ENCODE measurements at regions not wholly inside any gene's neighbourhood (a gene's known extent, or its start where the extent isn't known, plus 50 kb on each side); places are given as distances from the start of the nearest gene placed in this dataset.
A peak's percentile ranks its signal among the peaks of the same experiment; 100 is the strongest.

DNA sequence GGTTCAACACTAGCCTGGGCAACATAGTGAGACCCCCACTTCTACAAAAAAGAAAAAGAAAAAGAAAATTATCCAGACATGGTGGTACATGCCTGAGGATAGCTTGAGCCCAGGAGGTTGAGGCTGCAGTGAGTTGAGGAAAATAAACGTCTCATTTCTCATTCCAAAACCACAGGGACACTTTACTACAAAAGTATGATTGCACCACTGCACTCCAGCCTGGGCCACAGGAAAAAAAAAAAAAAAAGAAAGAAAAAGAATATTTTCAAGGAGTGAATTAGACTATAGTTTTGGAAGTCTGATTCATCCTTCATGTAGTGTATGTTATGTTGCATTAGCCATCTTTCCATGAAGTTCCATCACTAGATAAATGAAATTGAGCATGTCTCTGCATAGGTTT lies 149.5 kb upstream of the THBS1 start:
- Histone ChIP-seq H3K4me1 (peaks cover 0 to 70% (median 34%) of the 10 kb centered on the region in 6 donors), H3K27ac (no peak overlapping the region), H3K36me3 (no peaks in the 10 kb centered on the region), H3K4me3 (no peak overlapping the region), H3K9me3 (no peaks in the 10 kb centered on the region), H3K27me3 (replicated peaks in 1 of 7) (peaks cover 0 to 48% (median 8%) of the 10 kb centered on the region in 7 donors)
- no peak for TF ChIP-seq POLR2A (IDR thresholded peaks at IDR 0.05)
- no peak for TF ChIP-seq POLR2AphosphoS5 (IDR thresholded peaks at IDR 0.05)
- TF ChIP-seq, protein P1, sequence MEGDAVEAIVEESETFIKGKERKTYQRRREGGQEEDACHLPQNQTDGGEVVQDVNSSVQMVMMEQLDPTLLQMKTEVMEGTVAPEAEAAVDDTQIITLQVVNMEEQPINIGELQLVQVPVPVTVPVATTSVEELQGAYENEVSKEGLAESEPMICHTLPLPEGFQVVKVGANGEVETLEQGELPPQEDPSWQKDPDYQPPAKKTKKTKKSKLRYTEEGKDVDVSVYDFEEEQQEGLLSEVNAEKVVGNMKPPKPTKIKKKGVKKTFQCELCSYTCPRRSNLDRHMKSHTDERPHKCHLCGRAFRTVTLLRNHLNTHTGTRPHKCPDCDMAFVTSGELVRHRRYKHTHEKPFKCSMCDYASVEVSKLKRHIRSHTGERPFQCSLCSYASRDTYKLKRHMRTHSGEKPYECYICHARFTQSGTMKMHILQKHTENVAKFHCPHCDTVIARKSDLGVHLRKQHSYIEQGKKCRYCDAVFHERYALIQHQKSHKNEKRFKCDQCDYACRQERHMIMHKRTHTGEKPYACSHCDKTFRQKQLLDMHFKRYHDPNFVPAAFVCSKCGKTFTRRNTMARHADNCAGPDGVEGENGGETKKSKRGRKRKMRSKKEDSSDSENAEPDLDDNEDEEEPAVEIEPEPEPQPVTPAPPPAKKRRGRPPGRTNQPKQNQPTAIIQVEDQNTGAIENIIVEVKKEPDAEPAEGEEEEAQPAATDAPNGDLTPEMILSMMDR (IDR thresholded peaks at IDR 0.05 in 8 of 11, conservative IDR thresholded peaks at IDR 0.05 in 3 of 11): no peak
- 26 to 68% (median 44%) methylated on average over 1 of the region's 1 CpG for WGBS, 5 donors
- intact Hi-C loops (cut with DNase I; ENCODE audit: low total_unique reads): no loop called here
- DNase-seq: no peak

DNA sequence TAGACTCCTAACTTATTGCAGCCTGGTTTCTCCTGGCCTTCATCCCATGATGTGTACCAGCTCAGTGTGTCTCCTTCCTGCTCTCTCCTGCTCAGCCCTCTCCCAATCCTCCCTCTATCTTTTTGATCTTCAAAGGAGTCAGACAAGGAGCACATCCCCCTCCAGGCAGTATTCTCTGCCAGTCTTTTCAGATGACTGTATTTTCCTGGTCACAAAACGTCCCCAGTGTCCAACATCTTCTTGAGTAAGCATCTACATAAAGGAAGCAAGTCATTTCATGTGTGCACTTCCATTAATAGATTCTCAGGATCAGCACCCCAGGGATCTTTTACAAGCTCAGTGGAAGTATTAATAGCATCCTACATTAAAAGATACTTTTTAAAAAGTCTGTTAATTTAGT lies 148.9 kb upstream of the THBS1 start:
- H3K9me3 ChIP-seq: no peaks in the 10 kb centered on the region
- H3K27me3 ChIP-seq (replicated peaks in 1 of 7): peaks cover 0 to 42% (median 8%) of the 10 kb centered on the region in 7 donors
- no peaks in the 10 kb centered on the region for H3K36me3 ChIP-seq
- DNase-seq: no peak
- no peak overlapping the region for H3K4me3 ChIP-seq
- H3K27ac ChIP-seq: no peak overlapping the region
- H3K4me1 ChIP-seq: peaks cover 0 to 63% (median 27%) of the 10 kb centered on the region in 6 donors
- intact Hi-C loops (cut with DNase I; ENCODE audit: low total_unique reads): no loop called here
- TF ChIP-seq POLR2A (IDR thresholded peaks at IDR 0.05) (no peak), POLR2AphosphoS5 (IDR thresholded peaks at IDR 0.05) (no peak)
- TF ChIP-seq, protein P1 (IDR thresholded peaks at IDR 0.05 in 8 of 11, conservative IDR thresholded peaks at IDR 0.05 in 3 of 11): no peak
- WGBS, 5 donors: 35 to 72% (median 46%) methylated on average over 1 of the region's 1 CpG

DNA sequence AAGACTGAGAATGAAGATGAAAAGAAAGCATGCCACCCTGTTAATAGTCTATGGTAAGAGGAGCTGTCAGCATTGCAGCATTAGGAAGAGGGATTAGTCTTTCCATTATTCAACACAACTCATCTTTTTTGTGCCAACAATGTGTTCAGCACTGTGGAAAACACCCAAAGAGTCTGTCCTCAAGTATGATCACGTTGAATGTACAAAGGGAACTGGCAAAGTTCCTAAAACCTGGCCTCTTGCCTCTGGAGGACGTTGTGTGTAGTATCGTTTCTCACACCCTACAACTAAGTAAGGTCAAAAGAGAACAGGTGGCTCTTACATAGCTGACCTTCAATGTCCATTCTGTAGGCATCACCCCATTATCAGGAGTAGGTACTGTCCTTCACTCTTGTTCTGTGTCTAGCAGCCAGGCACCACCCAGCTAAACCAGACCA lies 147.9 kb upstream of the THBS1 start:
- WGBS, 5 donors: 44 to 66% (median 59%) methylated on average over 3 of the region's 3 CpGs
- no peak for DNase-seq
- H3K36me3 ChIP-seq: no peaks in the 10 kb centered on the region
- peak overlapping the region in 3 of 8 donors; percentile 37 to 56 (median 38) for H3K27ac ChIP-seq
- H3K4me1 ChIP-seq: peaks cover 0 to 54% (median 19%) of the 10 kb centered on the region in 6 donors
- TF ChIP-seq POLR2AphosphoS5 (IDR thresholded peaks at IDR 0.05) (no peak), POLR2A (IDR thresholded peaks at IDR 0.05) (no peak)
- TF ChIP-seq, protein P1 (IDR thresholded peaks at IDR 0.05 in 8 of 11, conservative IDR thresholded peaks at IDR 0.05 in 3 of 11): no peak
- intact Hi-C loops (cut with DNase I; ENCODE audit: low total_unique reads): no loop called here
- H3K4me3 ChIP-seq: no peak overlapping the region
- H3K9me3 ChIP-seq: no peaks in the 10 kb centered on the region
- H3K27me3 ChIP-seq (replicated peaks in 1 of 7): peaks cover 0 to 33% (median 1%) of the 10 kb centered on the region in 7 donors

DNA sequence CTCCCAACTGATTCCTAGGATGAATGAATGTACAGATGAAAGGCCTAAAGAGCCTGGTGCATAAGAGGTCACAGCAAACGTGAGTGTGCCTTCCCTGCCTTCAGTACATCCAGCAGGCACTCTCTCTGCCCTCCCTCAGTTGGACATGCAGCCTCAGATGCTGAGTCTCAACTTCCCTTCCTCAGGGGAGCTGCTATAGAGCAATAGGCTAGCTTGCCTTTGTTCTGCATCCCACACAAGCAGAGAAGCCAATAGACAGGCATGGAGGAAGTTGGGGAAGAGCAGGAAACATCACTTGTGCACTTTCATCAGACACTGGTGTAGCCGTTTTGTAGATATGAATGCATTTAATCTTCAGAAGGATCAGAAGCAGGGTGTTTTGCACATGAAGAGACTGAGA lies 147.5 kb upstream of the THBS1 start:
- H3K36me3 ChIP-seq: no peaks in the 10 kb centered on the region
- H3K27me3 ChIP-seq (replicated peaks in 1 of 7): peaks cover 0 to 31% (median 0%) of the 10 kb centered on the region in 7 donors
- H3K4me3 ChIP-seq: no peak overlapping the region
- WGBS, 5 donors: 27 to 47% (median 35%) methylated on average over 2 of the region's 2 CpGs
- no peaks in the 10 kb centered on the region for H3K9me3 ChIP-seq
- intact Hi-C loops (cut with DNase I; ENCODE audit: low total_unique reads): no loop called here
- no peak for DNase-seq
- peaks cover 0 to 50% (median 16%) of the 10 kb centered on the region in 6 donors for H3K4me1 ChIP-seq
- TF ChIP-seq, protein P1 (IDR thresholded peaks at IDR 0.05 in 8 of 11, conservative IDR thresholded peaks at IDR 0.05 in 3 of 11): no peak
- TF ChIP-seq POLR2AphosphoS5 (IDR thresholded peaks at IDR 0.05) (no peak), POLR2A (IDR thresholded peaks at IDR 0.05) (no peak)
- peak overlapping the region in 5 of 8 donors; percentile 17 to 56 (median 38) for H3K27ac ChIP-seq

All from spleen (tissue), 11 donors.